Gastroesophageal sphincter (tissue), 3 donors: ENCODE measurements at regions not wholly inside any gene's neighbourhood (a gene's known extent, or its start where the extent isn't known, plus 50 kb on each side); places are given as distances from the start of the nearest gene placed in this dataset.

Experiments
- EP300 ChIP-seq: sonication (generic); formaldehyde crosslinking; IDR thresholded peaks from one replicate; pipeline ENCODE4 v1.6.1; 2017; ENCODE audit warnings: antibody characterized with exemption, mild to moderate bottlenecking
- POLR2A ChIP-seq, 2 donors: fragments of 450-650 bp; IDR thresholded peaks; one replicate each; pipeline ENCODE4 v1.6.1; 2017; ENCODE audit warnings: antibody characterized with exemption in 2 of 2, mild to moderate bottlenecking in 2 of 2, moderate library complexity in 1 of 2
- TF ChIP-seq, protein P1 (sequence below), 4 experiments: fragments of 200-600 bp in 2 of 4; fragments of 450-650 bp in 2 of 4; sonication (generic) in 1 of 4; IDR thresholded peaks; one replicate each; pipeline ENCODE4 v1.5.1; 2017 to 2019; ENCODE audit warnings: antibody characterized with exemption in 4 of 4, mild to moderate bottlenecking in 2 of 4, moderate library complexity in 2 of 4

DNA sequence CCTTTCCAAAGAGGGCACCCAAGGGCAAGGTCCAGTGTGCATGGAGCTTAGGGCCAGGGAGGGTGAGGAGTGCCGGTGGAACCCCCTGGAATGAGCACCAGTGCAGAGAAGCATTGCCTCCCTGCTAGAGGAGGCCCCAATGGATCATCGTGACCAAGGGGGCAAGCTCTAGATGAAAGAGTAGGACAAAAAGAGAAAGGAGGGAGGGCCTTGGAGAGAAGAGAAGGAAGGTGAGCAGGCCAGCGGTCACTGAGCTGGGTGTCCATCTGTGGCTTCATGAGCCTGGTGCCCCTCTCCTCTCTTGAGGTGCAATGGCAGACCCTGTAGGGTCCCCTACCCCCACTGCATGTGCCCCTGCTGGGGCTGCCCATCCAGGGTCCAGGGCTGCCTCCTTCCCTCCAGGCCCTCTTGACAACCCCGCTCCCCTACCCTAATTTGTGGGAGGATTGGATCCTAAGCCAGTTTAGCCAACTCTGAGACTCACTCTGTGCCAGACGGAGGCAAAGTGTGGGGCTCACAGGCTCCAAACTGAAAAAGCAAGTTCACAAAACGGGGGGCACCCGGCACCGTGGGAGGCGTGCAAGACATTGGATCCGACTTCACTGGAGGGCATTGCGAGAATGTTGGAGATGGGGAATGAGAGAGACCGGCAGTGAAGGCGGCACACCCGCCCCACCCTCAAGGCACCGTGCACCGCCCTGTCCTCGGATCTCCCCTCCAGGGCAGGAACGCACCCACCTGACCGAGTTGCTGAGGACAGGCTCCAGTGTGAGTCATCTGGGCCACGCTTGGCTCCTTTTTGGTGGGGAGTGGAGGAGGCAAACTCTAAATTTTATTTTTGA, 207.5 kb downstream of the KIF26A start:
- TF ChIP-seq, protein P1, sequence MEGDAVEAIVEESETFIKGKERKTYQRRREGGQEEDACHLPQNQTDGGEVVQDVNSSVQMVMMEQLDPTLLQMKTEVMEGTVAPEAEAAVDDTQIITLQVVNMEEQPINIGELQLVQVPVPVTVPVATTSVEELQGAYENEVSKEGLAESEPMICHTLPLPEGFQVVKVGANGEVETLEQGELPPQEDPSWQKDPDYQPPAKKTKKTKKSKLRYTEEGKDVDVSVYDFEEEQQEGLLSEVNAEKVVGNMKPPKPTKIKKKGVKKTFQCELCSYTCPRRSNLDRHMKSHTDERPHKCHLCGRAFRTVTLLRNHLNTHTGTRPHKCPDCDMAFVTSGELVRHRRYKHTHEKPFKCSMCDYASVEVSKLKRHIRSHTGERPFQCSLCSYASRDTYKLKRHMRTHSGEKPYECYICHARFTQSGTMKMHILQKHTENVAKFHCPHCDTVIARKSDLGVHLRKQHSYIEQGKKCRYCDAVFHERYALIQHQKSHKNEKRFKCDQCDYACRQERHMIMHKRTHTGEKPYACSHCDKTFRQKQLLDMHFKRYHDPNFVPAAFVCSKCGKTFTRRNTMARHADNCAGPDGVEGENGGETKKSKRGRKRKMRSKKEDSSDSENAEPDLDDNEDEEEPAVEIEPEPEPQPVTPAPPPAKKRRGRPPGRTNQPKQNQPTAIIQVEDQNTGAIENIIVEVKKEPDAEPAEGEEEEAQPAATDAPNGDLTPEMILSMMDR (IDR thresholded peaks at IDR 0.05): no peak
- no peak for TF ChIP-seq POLR2A (IDR thresholded peaks at IDR 0.05)
- no peak for TF ChIP-seq EP300
